Panc1 (cell line): ENCODE measurements at regions not wholly inside any gene's neighbourhood (a gene's known extent, or its start where the extent isn't known, plus 50 kb on each side); places are given as distances from the start of the nearest gene placed in this dataset.

Experiments used
- ATAC-seq: fragments of 200-7000 bp; cut with Tn5 transposase; 2 replicates; pipeline ENCODE4 v1.9.1; 2020; ENCODE audit warnings: mild to moderate bottlenecking, moderate library complexity
- BruUV-seq: library from RNA; stranded (reverse); fragments of 400-500 nt; replicated peaks from 2 replicates; lab custom pipeline; 2021; lab: Mats Ljungman, UMichigan
- CTCF ChIA-PET: fragments of 300-600 bp; sonication (Branson Sonifier 250); formaldehyde crosslinking; loops from one replicate; lab custom pipeline; 2022; ENCODE audit warnings: antibody characterized with exemption; lab: Charles Lee
- POLR2A ChIA-PET: fragments of 300-600 bp; sonication (Branson Sonifier 250); formaldehyde crosslinking; loops from one replicate; lab custom pipeline; 2022; ENCODE audit warnings: antibody characterized with exemption; lab: Charles Lee
- DNase-seq: peaks from one replicate; pipeline ENCODE4 v3.0.0-alpha.2; 2010; ENCODE audit warnings: low read depth, low spot score
- H3K27ac ChIP-seq: 2 replicates; pipeline ENCODE4 v1.5.1; 2011; ENCODE audit warnings: mild to moderate bottlenecking, low read length, inconsistent platforms
- H3K27me3 ChIP-seq: fragments of 200-500 bp; sonication (Bioruptor generic); 2 replicates; pipeline ENCODE4 v1.6.0; 2014; ENCODE audit warnings: low read length, inconsistent platforms; ENCODE audit not compliant: control insufficient read depth, insufficient read depth
- H3K36me3 ChIP-seq: fragments of 200-500 bp; sonication (Bioruptor generic); 2 replicates; pipeline ENCODE4 v1.5.1; 2014; ENCODE audit warnings: inconsistent platforms, mild to moderate bottlenecking, low read length, moderate library complexity; ENCODE audit not compliant: control insufficient read depth, insufficient read depth
- H3K4me1 ChIP-seq: 2 replicates; pipeline ENCODE4 v1.5.1; 2011; ENCODE audit warnings: inconsistent platforms, mild to moderate bottlenecking, low read length, moderate library complexity; ENCODE audit not compliant: control insufficient read depth, insufficient read depth
- H3K4me3 ChIP-seq, 2 experiments: 2 replicates each; pipeline ENCODE4 v1.5.1; 2011 to 2012; ENCODE audit warnings: low read depth in 2 of 2, low read length in 2 of 2, mild to moderate bottlenecking in 2 of 2, inconsistent platforms in 1 of 2, moderate library complexity in 1 of 2
- H3K9me3 ChIP-seq: fragments of 200-500 bp; sonication (Bioruptor generic); 2 replicates; pipeline ENCODE4 v1.5.1; 2014; ENCODE audit warnings: low read depth, mild to moderate bottlenecking, inconsistent platforms, low read length, moderate library complexity; ENCODE audit not compliant: control insufficient read depth, insufficient read depth
- CTCF ChIP-seq: fragments of 450-650 bp; IDR thresholded peaks from 2 replicates; pipeline ENCODE4 v1.5.1; 2017; ENCODE audit warnings: mild to moderate bottlenecking
- POLR2AphosphoS5 ChIP-seq: IDR thresholded peaks from 2 replicates; pipeline ENCODE4 v1.6.1; 2012; ENCODE audit warnings: mild to moderate bottlenecking, low read depth, low read length, moderate library complexity
- REST ChIP-seq, 2 experiments: IDR thresholded peaks; 2 replicates each; pipeline ENCODE4 v1.6.1; 2011 to 2012; ENCODE audit warnings: low read depth in 2 of 2, control low read depth in 1 of 2, low read length in 1 of 2, mild to moderate bottlenecking in 1 of 2, moderate library complexity in 1 of 2; ENCODE audit not compliant: insufficient read depth in 1 of 2
- SIN3A ChIP-seq: IDR thresholded peaks from 2 replicates; pipeline ENCODE4 v1.6.1; 2012; ENCODE audit warnings: low read depth, mild to moderate bottlenecking, low read length, moderate library complexity, borderline replicate concordance; ENCODE audit not compliant: insufficient read depth
- TCF7L2 ChIP-seq: IDR thresholded peaks from 2 replicates; pipeline ENCODE4 v1.6.1; 2011; ENCODE audit warnings: mild to moderate bottlenecking, low read depth, low read length, inconsistent platforms
- in situ Hi-C: cut with HindIII; loops from 2 replicates; pipeline ENCODE4 v1.10.0; 2016; ENCODE audit warnings: low sequenced_read_pairs, low pct_unique_long_range_greater_than_20kb
- intact Hi-C: fragments of 100-400 bp; cut with micrococcal nuclease; formaldehyde crosslinking; loops from one replicate; pipeline ENCODE4 v1.10.0; 2022; ENCODE audit not compliant: unreplicated experiment

GRCh38 chr5:88548136-88548805, 279.6 kb upstream of the TMEM161B start:
- H3K36me3 ChIP-seq, result no peaks in the 10 kb centered on the region
- DNase-seq (no peak), ATAC-seq (no peak)
- in situ Hi-C loops (no loop called here), intact Hi-C loops (no loop called here)
- TF ChIP-seq CTCF (no peak), REST (IDR thresholded peaks at IDR 0.05; ENCODE audit: insufficient read depth in 1 of 2, low read depth in 2 of 2, low read length in 1 of 2) (no peak), SIN3A (no peak), POLR2AphosphoS5 (no peak), TCF7L2 (no peak)
- no peak overlapping the region for H3K4me3 ChIP-seq
- ChIA-PET CTCF (no interaction called here), POLR2A (no interaction called here)
- H3K27ac ChIP-seq, result no peak overlapping the region
- peaks cover 2% of the 10 kb centered on the region; the same call in 1 of the 2 replicates for H3K27me3 ChIP-seq
- no peaks in the 10 kb centered on the region for H3K4me1 ChIP-seq
- no peaks in the 10 kb centered on the region for H3K9me3 ChIP-seq
- no TSS peak for BruUV-seq

- POLR2A ChIA-PET, result no interaction called here
These were observed 276.7 kb upstream of the TMEM161B start for GRCh38 chr5:88545338-88545737.

More at GRCh38 chr5:88545338-88545737, 276.7 kb upstream of the TMEM161B start:
- no peaks in the 10 kb centered on the region for H3K9me3 ChIP-seq
- BruUV-seq, result no TSS peak
- no peak for DNase-seq
- ATAC-seq, result no peak
- no peaks in the 10 kb centered on the region for H3K36me3 ChIP-seq
- TF ChIP-seq SIN3A, result no peak
- no peak for TF ChIP-seq TCF7L2
- no peak for TF ChIP-seq REST (IDR thresholded peaks at IDR 0.05; ENCODE audit: insufficient read depth in 1 of 2, low read depth in 2 of 2, low read length in 1 of 2)
- no peak for TF ChIP-seq CTCF
- TF ChIP-seq POLR2AphosphoS5, result no peak
- CTCF ChIA-PET, result no interaction called here
- H3K4me3 ChIP-seq, result no peak overlapping the region
- no peaks in the 10 kb centered on the region for H3K4me1 ChIP-seq
- intact Hi-C loops, result no loop called here
- H3K27me3 ChIP-seq, result peaks cover 2% of the 10 kb centered on the region; the same call in 1 of the 2 replicates
- no peak overlapping the region for H3K27ac ChIP-seq
- in situ Hi-C loops, result no loop called here
